ENCODE measurements at regions not wholly inside any gene's neighbourhood (a gene's known extent, or its start where the extent isn't known, plus 50 kb on each side); places are given as distances from the start of the nearest gene placed in this dataset.
A peak's percentile ranks its signal among the peaks of the same experiment; 100 is the strongest.

DNA sequence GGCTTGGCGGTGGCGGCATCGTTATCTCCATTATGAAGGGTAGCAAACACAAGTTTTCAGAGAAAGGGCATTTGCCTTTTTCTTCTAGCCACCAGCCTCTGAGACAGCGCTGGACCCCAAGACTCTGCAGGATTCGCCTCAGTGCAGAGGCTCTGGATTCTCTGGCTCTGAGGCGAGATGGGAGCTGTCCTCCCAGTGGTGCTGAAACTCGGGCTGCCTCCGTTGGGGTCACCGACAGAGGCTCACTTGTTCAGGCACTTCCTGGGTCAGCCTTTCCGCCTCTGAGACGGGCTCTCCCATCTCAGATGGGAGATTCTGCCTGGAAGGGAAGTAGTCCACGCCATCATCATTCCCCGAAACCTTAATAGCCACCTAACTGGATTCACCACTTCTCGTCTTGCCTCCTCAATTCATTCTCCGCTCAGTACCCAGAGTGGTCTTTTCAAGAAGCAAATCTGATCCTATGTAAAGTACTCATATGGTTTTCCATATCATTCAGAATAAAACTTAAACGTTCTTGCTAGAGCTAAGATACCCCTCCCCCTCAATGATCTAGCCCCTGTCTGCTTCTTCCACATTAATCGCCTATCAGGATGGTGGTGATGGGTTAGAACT is 76.9 kb downstream of the RHCG start:
- TF ChIP-seq TAF1 (IDR thresholded peaks at IDR 0.05; ENCODE audit: borderline replicate concordance, insufficient read depth, low read length) (no peak), POLR2AphosphoS5 (IDR thresholded peaks at IDR 0.05; ENCODE audit: low read depth, low read length) (no peak), FOXP2 (optimal IDR thresholded peaks at IDR 0.05; ENCODE audit: borderline replicate concordance, extremely low read depth, extremely low read length, insufficient read depth) (no peak), SIN3A (IDR thresholded peaks at IDR 0.05; ENCODE audit: borderline replicate concordance, insufficient read depth, low read length) (no peak)
- TF ChIP-seq, protein P1, sequence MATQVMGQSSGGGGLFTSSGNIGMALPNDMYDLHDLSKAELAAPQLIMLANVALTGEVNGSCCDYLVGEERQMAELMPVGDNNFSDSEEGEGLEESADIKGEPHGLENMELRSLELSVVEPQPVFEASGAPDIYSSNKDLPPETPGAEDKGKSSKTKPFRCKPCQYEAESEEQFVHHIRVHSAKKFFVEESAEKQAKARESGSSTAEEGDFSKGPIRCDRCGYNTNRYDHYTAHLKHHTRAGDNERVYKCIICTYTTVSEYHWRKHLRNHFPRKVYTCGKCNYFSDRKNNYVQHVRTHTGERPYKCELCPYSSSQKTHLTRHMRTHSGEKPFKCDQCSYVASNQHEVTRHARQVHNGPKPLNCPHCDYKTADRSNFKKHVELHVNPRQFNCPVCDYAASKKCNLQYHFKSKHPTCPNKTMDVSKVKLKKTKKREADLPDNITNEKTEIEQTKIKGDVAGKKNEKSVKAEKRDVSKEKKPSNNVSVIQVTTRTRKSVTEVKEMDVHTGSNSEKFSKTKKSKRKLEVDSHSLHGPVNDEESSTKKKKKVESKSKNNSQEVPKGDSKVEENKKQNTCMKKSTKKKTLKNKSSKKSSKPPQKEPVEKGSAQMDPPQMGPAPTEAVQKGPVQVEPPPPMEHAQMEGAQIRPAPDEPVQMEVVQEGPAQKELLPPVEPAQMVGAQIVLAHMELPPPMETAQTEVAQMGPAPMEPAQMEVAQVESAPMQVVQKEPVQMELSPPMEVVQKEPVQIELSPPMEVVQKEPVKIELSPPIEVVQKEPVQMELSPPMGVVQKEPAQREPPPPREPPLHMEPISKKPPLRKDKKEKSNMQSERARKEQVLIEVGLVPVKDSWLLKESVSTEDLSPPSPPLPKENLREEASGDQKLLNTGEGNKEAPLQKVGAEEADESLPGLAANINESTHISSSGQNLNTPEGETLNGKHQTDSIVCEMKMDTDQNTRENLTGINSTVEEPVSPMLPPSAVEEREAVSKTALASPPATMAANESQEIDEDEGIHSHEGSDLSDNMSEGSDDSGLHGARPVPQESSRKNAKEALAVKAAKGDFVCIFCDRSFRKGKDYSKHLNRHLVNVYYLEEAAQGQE (IDR thresholded peaks at IDR 0.05; ENCODE audit: insufficient read depth in 1 of 2, low read depth in 2 of 2, low read length in 2 of 2), result peak; percentile 98

Measured in PFSK-1 (cell line).